Activated CD8-positive, alpha-beta memory T cell treated with anti-CD3 and anti-CD28 coated beads for 36 hours (primary cell): ENCODE measurements at regions not wholly inside any gene's neighbourhood (a gene's known extent, or its start where the extent isn't known, plus 50 kb on each side); places are given as distances from the start of the nearest gene placed in this dataset.
"Not testable (repeated sequence)": the region's sequence is repeated elsewhere in the genome, so short reads cannot be mapped to it uniquely, and the experiment has no call there.

Experiments
- CTCF ChIA-PET: fragments of 350-600 bp; sonication (Branson Sonifier 250); formaldehyde crosslinking; loops from one replicate; lab custom pipeline; 2021; ENCODE audit warnings: antibody characterized with exemption; lab: Charles Lee
- POLR2A ChIA-PET: fragments of 350-600 bp; sonication (Branson Sonifier 250); formaldehyde crosslinking; loops from one replicate; lab custom pipeline; 2021; ENCODE audit warnings: antibody characterized with exemption; lab: Charles Lee

- ChIA-PET POLR2A (no interaction called here), CTCF (no interaction called here)
These were observed 483.4 kb upstream of the LARGE1 start for GRCh38 chr22:34403667-34404066.

DNA sequence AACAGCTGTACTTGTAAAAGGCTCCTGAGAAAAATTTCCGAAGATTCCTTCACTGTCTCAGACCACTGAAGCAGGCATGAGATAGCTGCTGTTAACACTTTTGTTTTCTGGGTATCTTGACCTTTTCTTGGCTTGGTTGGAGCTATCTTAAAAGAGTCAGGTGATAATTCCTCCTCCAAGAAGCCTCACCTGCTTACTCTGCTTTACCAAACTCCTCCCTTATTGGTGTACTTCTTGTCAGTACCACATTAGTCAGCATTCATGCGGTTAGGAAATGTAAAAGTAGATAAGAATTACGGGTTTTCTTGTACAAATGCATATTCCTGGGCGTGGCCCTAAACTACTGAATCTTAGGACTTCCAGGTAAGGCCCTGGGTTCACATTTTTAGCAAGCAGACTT lies 489.8 kb upstream of the LARGE1 start:
- POLR2A ChIA-PET = no interaction called here
- CTCF ChIA-PET = no interaction called here

- ChIA-PET CTCF (interaction anchor here (1.0 kb wide), 1 partner anchor 736 kb away, joined by 3 read pairs; no protein-coding TSS in a partner anchor), POLR2A (no interaction called here)
These were observed 494.5 kb upstream of the LARGE1 start for GRCh38 chr22:34414467-34415440.

- ChIA-PET CTCF (no interaction called here), POLR2A (no interaction called here)
These were observed 496.0 kb upstream of the LARGE1 start for GRCh38 chr22:34416022-34416860.

- CTCF ChIA-PET, POLR2A ChIA-PET: not testable (repeated sequence)
These were observed 502.7 kb upstream of the LARGE1 start for GRCh38 chr22:34422948-34423347.

DNA sequence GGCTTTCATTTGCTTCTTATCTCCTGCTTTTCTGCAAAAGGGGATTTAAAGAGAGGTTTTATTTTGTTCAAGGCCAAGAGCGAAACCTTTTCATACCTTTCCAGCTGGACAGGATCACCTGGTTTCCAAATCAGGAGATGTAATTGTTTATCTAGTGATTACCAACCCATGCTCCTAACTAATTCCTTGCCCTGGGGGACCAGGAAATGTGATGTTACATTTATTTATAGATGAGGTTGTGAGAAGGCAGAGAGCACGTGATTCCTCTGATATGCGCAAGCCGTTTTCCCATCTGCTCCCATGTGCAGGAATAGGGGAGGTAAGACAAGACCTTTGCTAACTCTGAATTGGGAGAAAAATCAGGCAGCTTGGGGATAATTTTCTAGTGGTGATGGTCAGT lies 507.2 kb upstream of the LARGE1 start:
- POLR2A ChIA-PET = interaction anchor here (0.7 kb wide), 1 partner anchor 449 kb away, joined by 3 read pairs; no protein-coding TSS in a partner anchor

DNA sequence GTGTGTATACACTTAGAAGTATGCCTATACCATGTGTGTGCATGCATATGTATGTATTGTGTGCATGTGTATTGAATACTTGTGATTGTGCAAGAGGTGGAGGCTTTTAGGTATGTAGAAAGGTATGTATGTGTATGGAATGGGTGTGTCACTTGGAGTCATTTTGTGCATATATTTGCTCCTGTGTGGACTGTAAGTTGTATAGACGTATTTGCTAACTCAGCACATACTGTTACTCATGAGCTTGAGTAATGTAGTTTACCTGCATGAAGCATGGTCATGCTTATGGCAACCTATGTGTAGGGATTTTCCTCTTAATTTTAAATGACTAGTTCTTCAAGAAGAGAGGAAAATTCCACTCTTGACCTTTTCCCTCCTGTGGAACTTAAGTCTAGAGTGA lies 507.6 kb upstream of the LARGE1 start:
- CTCF ChIA-PET = no interaction called here

More for the DNA sequence above, 507.2 kb upstream of the LARGE1 start:
- CTCF ChIA-PET = no interaction called here

DNA sequence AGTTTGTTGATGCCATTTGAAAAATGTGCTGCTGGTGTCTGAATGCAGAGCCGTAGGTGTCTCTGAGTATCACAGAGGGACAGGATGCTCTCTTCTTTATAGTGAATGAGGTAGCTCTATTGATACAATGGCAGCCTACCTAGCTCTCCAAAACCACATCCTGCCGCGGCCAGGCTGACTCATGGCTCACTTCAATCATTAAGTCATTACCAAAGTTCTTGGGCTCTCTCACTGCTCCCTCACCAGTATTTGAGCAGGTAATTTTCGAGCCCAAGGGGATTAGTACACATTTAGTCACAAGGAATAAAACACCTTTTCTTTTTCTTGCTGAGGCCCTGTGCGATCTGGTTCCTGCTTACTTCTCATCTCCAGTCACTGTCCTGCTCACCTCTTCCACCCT lies 509.0 kb upstream of the LARGE1 start:
- POLR2A ChIA-PET = no interaction called here
- CTCF ChIA-PET = no interaction called here

More for the DNA sequence above, 507.6 kb upstream of the LARGE1 start:
- POLR2A ChIA-PET = no interaction called here

- CTCF ChIA-PET = no interaction called here
- POLR2A ChIA-PET = no interaction called here
These were observed 510.1 kb upstream of the LARGE1 start for GRCh38 chr22:34430386-34430785.

- ChIA-PET CTCF (interaction anchor here (0.9 kb wide), 1 partner anchor 9 kb away, joined by 3 read pairs; no protein-coding TSS in a partner anchor), POLR2A (no interaction called here)
These were observed 514.1 kb upstream of the LARGE1 start for GRCh38 chr22:34434371-34434770.

- ChIA-PET CTCF (no interaction called here), POLR2A (no interaction called here)
These were observed 516.9 kb upstream of the LARGE1 start for GRCh38 chr22:34437140-34437539.

DNA sequence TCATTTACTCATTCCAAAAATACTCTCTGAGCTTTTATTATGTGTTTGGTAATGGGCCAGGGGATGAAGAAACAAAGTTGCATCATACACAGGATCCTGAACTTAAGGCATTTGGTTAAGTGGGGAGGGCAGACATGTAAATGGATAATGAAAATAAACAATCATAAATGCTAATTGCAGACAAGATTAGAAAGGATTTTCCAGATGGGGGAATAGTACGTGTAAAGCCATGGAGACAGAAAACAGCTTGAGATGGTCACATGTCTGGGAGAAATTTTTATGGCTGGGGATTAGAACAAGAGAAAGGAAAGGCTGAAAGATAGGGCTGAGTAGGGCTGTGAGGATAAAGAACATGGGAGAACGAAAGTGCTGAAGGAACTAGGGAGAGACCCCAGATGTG lies 534.3 kb upstream of the LARGE1 start:
- CTCF ChIA-PET = no interaction called here
- POLR2A ChIA-PET = no interaction called here

GRCh38 chr22:34462795-34463194 lies 542.5 kb upstream of the LARGE1 start:
- ChIA-PET CTCF (no interaction called here), POLR2A (no interaction called here)

- ChIA-PET POLR2A (no interaction called here), CTCF (no interaction called here)
These were observed 555.6 kb upstream of the LARGE1 start for GRCh38 chr22:34475886-34476285.

DNA sequence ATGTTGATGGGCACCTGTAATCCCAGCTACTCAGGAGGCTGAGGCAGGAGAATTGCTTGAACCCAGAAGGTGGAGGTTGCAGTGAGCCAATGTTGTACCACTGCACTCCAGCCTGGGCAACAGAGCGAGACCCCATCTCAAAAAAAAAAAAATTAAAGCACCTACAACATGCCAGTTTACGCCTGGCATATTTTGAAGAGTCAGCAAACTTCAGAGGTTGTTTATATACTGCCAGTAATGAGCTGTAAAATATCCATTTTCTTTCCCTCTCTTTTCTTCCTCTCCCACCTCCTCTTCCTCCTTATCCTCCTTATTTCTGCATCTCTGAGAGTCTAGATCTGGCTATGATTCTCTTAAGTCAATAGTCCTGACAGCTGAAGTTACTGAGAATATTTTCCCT lies 556.5 kb upstream of the LARGE1 start:
- CTCF ChIA-PET = no interaction called here
- POLR2A ChIA-PET = no interaction called here

DNA sequence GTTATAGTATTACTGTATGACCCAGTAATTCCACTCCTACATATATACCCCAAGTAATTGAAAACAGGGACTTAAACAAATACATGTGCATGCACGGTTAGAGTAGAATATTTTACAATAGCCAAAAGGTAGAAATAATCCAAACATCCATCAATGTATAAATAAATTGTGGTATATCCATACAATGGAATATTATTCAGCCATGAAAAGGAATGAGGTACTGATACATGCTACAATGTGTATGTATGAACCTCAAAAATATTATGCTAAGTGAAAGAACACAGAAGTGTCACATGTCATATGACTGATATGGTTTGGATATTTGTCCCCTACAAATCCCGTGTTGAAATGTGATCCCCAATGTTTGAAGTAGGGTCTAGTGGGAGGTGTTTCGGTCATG lies 560.8 kb upstream of the LARGE1 start:
- ChIA-PET POLR2A (no interaction called here), CTCF (no interaction called here)

DNA sequence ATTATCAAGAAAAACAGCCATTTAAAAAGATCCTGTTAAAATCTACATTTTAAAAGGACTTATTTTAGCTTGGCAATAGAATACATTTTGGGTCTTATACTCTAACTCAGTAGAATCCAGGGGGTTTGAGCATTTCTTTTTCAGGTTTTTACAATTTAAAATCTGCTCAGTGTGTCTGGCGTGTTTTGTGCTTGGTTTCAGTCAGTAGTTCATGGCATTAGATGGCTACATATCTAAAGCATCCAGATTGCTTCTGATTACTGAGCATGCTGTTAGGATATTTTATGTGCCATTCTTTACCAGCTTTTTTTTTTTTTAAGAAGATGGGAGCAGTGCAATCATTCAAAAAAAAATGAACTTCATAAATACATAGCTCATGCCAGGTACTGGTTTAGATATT lies 566.1 kb upstream of the LARGE1 start:
- ChIA-PET POLR2A (no interaction called here), CTCF (no interaction called here)

- ChIA-PET POLR2A (no interaction called here), CTCF (no interaction called here)
These were observed 569.6 kb upstream of the LARGE1 start for GRCh38 chr22:34489861-34490260.

DNA sequence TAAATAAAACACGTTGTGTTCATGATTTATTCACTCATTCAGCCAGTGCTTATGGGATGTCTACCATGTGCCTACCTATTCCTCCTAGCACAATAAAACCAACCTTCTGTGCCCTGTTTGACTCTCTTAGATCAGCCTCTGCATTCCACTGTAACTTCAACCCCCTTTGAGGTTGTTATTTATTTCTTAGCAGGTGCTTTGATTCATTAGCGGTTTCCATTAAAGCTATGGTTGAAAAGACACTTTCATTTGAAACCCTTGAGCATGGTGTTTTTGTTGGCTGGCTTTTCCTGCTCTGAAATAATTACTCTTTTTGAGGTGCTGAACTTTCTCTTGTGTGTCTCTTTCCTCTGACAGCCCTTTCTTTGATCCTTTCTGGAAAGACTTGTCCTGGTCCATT lies 570.6 kb upstream of the LARGE1 start:
- ChIA-PET POLR2A (no interaction called here), CTCF (no interaction called here)

DNA sequence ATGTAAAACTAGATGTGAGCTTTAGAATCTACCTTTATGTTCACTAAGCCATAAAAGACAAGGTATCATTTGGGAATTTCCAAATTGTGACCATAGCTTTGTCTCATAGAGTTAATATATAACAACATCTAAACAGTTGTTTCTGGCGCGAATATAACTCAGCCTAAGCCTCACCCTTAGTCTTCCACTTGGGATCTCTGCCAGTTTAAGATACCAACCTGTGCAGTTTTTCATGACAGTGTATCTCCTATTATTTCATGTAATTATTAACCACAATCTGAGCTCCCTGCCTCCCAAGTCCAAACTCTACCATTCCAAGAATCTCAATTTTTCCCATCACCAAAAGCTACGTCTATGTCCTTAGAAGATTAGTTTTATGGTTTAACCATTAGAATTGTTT lies 572.5 kb upstream of the ISX start:
- ChIA-PET CTCF (no interaction called here), POLR2A (no interaction called here)
